ENCODE measurements at regions not wholly inside any gene's neighbourhood (a gene's known extent, or its start where the extent isn't known, plus 50 kb on each side); places are given as distances from the start of the nearest gene placed in this dataset.
A peak's percentile ranks its signal among the peaks of the same experiment; 100 is the strongest.
"Not testable (repeated sequence)": the region's sequence is repeated elsewhere in the genome, so short reads cannot be mapped to it uniquely, and the experiment has no call there.

GRCh38 chrX:39436538-39436937 is 635.3 kb downstream of the MID1IP1 start:
- H3K9me3 Mint-ChIP-seq; intact Hi-C loops (cut with micrococcal nuclease); POLR2A ChIA-PET (ENCODE audit: partially characterized antibody); H3K27me3 Mint-ChIP-seq; H3K9me3 ChIP-seq (ENCODE audit: control insufficient read depth in 1 of 2, low read length in 2 of 2); H3K36me3 ChIP-seq (ENCODE audit: insufficient read depth, low read length); H3K27me3 ChIP-seq (ENCODE audit: insufficient read depth, low read length); CTCF ChIA-PET (ENCODE audit: partially characterized antibody); H3K4me3 Mint-ChIP-seq; DNase-seq; H3K4me3 ChIP-seq (ENCODE audit: low read length in 2 of 2); H3K36me3 Mint-ChIP-seq; H3K27ac ChIP-seq (ENCODE audit: low read depth, low read length): not testable (repeated sequence)
- peaks cover 11% of the 10 kb centered on the region for H3K4me1 ChIP-seq (ENCODE audit: insufficient read depth, low read length)
- H3K27ac Mint-ChIP-seq = peak overlapping the region in 1 of 7 donors; percentile 78
- H3K4me1 Mint-ChIP-seq = peaks cover 0 to 15% (median 9%) of the 10 kb centered on the region in 4 donors

DNA sequence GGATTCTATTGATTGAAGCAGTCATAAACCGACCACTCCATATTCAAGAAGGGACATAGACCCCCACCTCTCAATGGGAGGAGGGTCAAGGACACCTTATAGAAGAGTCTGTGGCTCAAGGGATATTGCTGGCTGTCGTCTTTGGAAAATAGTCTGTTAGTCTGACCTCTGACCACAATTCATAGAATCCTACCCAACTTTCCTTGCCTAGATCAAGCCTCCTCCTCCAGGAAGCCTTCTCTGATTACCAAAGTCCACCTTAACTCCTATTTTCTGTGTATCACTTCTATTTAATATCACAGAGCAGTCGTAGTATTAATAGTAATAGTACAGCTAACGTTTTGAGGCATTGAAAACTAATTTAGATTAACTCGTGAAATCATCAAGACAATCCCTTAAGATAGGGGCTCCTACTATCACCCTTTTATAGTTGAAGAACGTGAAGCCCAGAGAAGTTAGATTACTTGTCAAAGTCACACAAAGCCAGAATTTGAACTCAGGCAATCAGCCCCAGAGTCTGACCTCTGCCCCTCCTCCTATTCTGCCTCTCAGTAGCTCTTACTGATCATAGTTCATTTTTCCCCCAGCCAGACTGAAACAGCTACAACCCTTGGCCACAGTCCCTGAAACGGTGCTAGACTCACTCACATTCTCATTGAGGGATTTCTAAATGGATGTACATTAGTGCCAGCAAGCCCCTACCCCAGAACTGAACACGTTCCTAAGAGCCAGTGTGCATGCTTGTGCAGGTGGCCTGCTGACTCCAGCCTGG is 636.6 kb downstream of the MID1IP1 start:
- Histone ChIP-seq H3K36me3 (ENCODE audit: insufficient read depth, low read length) (no peaks in the 10 kb centered on the region), H3K4me1 (ENCODE audit: insufficient read depth, low read length) (peaks cover 11% of the 10 kb centered on the region), H3K27ac (ENCODE audit: low read depth, low read length) (no peak overlapping the region), H3K9me3 (ENCODE audit: control insufficient read depth in 1 of 2, low read length in 2 of 2) (no peaks in the 10 kb centered on the region), H3K27me3 (ENCODE audit: insufficient read depth, low read length) (no peaks in the 10 kb centered on the region), H3K4me3 (ENCODE audit: low read length in 2 of 2) (no peak overlapping the region)
- intact Hi-C loops (cut with micrococcal nuclease) = no loop called here
- CTCF ChIA-PET (ENCODE audit: partially characterized antibody) = no interaction called here
- no peak overlapping the region for H3K27ac Mint-ChIP-seq
- peaks cover 0 to 9% (median 2%) of the 10 kb centered on the region in 8 donors for H3K9me3 Mint-ChIP-seq
- no peak for DNase-seq
- no peaks in the 10 kb centered on the region for H3K27me3 Mint-ChIP-seq
- H3K36me3 Mint-ChIP-seq = no peaks in the 10 kb centered on the region
- peaks cover 0 to 15% (median 7%) of the 10 kb centered on the region in 4 donors for H3K4me1 Mint-ChIP-seq
- no peak overlapping the region for H3K4me3 Mint-ChIP-seq
- POLR2A ChIA-PET (ENCODE audit: partially characterized antibody) = no interaction called here

GRCh38 chrX:39438603-39439602 is 637.6 kb downstream of the MID1IP1 start:
- peaks cover 11% of the 10 kb centered on the region for H3K4me1 ChIP-seq (ENCODE audit: insufficient read depth, low read length)
- ChIA-PET POLR2A (ENCODE audit: partially characterized antibody) (no interaction called here), CTCF (ENCODE audit: partially characterized antibody) (no interaction called here)
- no peaks in the 10 kb centered on the region for H3K27me3 ChIP-seq (ENCODE audit: insufficient read depth, low read length)
- no peaks in the 10 kb centered on the region for H3K36me3 ChIP-seq (ENCODE audit: insufficient read depth, low read length)
- no peak overlapping the region for H3K27ac ChIP-seq (ENCODE audit: low read depth, low read length)
- Mint-ChIP-seq H3K27me3 (no peaks in the 10 kb centered on the region), H3K9me3 (peaks cover 0 to 9% (median 2%) of the 10 kb centered on the region in 8 donors), H3K27ac (no peak overlapping the region), H3K4me3 (no peak overlapping the region), H3K36me3 (peaks cover 0 to 1% of the 10 kb centered on the region in 2 donors), H3K4me1 (peaks cover 0 to 15% (median 7%) of the 10 kb centered on the region in 4 donors)
- intact Hi-C loops (cut with micrococcal nuclease) = no loop called here
- DNase-seq = no peak
- H3K9me3 ChIP-seq (ENCODE audit: control insufficient read depth in 1 of 2, low read length in 2 of 2) = no peaks in the 10 kb centered on the region
- no peak overlapping the region for H3K4me3 ChIP-seq (ENCODE audit: low read length in 2 of 2)

- H3K4me1 ChIP-seq (ENCODE audit: insufficient read depth, low read length) = peaks cover 11% of the 10 kb centered on the region
- no peaks in the 10 kb centered on the region for H3K27me3 ChIP-seq (ENCODE audit: insufficient read depth, low read length)
- H3K27ac ChIP-seq (ENCODE audit: low read depth, low read length) = no peak overlapping the region
- H3K27ac Mint-ChIP-seq = peak overlapping the region in 6 of 7 donors; percentile 9 to 83 (median 73)
- H3K4me3 Mint-ChIP-seq = peak overlapping the region; percentile 19 to 73 (median 46)
- H3K27me3 Mint-ChIP-seq = no peaks in the 10 kb centered on the region
- no peaks in the 10 kb centered on the region for H3K36me3 ChIP-seq (ENCODE audit: insufficient read depth, low read length)
- DNase-seq = peak in 2 of 5 donors; percentile 3 to 4
- H3K4me3 ChIP-seq (ENCODE audit: low read length in 2 of 2) = no peak overlapping the region
- intact Hi-C loops (cut with micrococcal nuclease) = loop anchor here (10.0 kb wide), 1 partner anchor 105 kb away; no protein-coding TSS in a partner anchor
- ChIA-PET POLR2A (ENCODE audit: partially characterized antibody) (no interaction called here), CTCF (ENCODE audit: partially characterized antibody) (interaction anchor here (0.9 kb wide), 2 partner anchors 178 to 179 kb away, joined by 3 to 5 read pairs; no protein-coding TSS in a partner anchor)
- no peaks in the 10 kb centered on the region for H3K9me3 ChIP-seq (ENCODE audit: control insufficient read depth in 1 of 2, low read length in 2 of 2)
- H3K9me3 Mint-ChIP-seq = peaks cover 0 to 9% (median 2%) of the 10 kb centered on the region in 8 donors
- H3K36me3 Mint-ChIP-seq = peaks cover 0 to 3% of the 10 kb centered on the region in 2 donors
- H3K4me1 Mint-ChIP-seq = peaks cover 0 to 15% (median 7%) of the 10 kb centered on the region in 4 donors
These were observed 638.9 kb downstream of the MID1IP1 start for GRCh38 chrX:39439906-39440798.

- peaks cover 0 to 3% of the 10 kb centered on the region in 2 donors for H3K36me3 Mint-ChIP-seq
- no peaks in the 10 kb centered on the region for H3K27me3 Mint-ChIP-seq
- H3K4me3 Mint-ChIP-seq = peak overlapping the region in 3 of 8 donors; percentile 35 to 73 (median 52)
- no peak for DNase-seq
- Histone ChIP-seq H3K27me3 (ENCODE audit: insufficient read depth, low read length) (no peaks in the 10 kb centered on the region), H3K4me1 (ENCODE audit: insufficient read depth, low read length) (peaks cover 11% of the 10 kb centered on the region), H3K36me3 (ENCODE audit: insufficient read depth, low read length) (no peaks in the 10 kb centered on the region), H3K4me3 (ENCODE audit: low read length in 2 of 2) (no peak overlapping the region), H3K27ac (ENCODE audit: low read depth, low read length) (no peak overlapping the region), H3K9me3 (ENCODE audit: control insufficient read depth in 1 of 2, low read length in 2 of 2) (no peaks in the 10 kb centered on the region)
- ChIA-PET CTCF (ENCODE audit: partially characterized antibody) (no interaction called here), POLR2A (ENCODE audit: partially characterized antibody) (no interaction called here)
- peaks cover 0 to 9% (median 2%) of the 10 kb centered on the region in 8 donors for H3K9me3 Mint-ChIP-seq
- intact Hi-C loops (cut with micrococcal nuclease) = loop anchor here (10.0 kb wide), 1 partner anchor 106 kb away; no protein-coding TSS in a partner anchor
- peak overlapping the region in 4 of 7 donors; percentile 5 to 83 (median 16) for H3K27ac Mint-ChIP-seq
- H3K4me1 Mint-ChIP-seq = peaks cover 0 to 15% (median 11%) of the 10 kb centered on the region in 4 donors
These were observed 639.6 kb downstream of the MID1IP1 start for GRCh38 chrX:39440799-39441284.

GRCh38 chrX:39442332-39442731 is 641.1 kb downstream of the MID1IP1 start:
- CTCF ChIA-PET (ENCODE audit: partially characterized antibody) = no interaction called here
- intact Hi-C loops (cut with micrococcal nuclease) = loop anchor here (10.0 kb wide), 1 partner anchor 108 kb away; no protein-coding TSS in a partner anchor
- no peaks in the 10 kb centered on the region for H3K27me3 Mint-ChIP-seq
- POLR2A ChIA-PET (ENCODE audit: partially characterized antibody) = no interaction called here
- H3K9me3 Mint-ChIP-seq = peaks cover 0 to 7% (median under 1%) of the 10 kb centered on the region in 8 donors
- H3K4me3 ChIP-seq (ENCODE audit: low read length in 2 of 2) = no peak overlapping the region
- H3K36me3 ChIP-seq (ENCODE audit: insufficient read depth, low read length) = no peaks in the 10 kb centered on the region
- H3K9me3 ChIP-seq (ENCODE audit: control insufficient read depth in 1 of 2, low read length in 2 of 2) = no peaks in the 10 kb centered on the region
- no peak overlapping the region for H3K4me3 Mint-ChIP-seq
- peaks cover 0 to 15% (median 11%) of the 10 kb centered on the region in 4 donors for H3K4me1 Mint-ChIP-seq
- H3K4me1 ChIP-seq (ENCODE audit: insufficient read depth, low read length) = peaks cover 11% of the 10 kb centered on the region
- H3K36me3 Mint-ChIP-seq = peaks cover 0 to 3% of the 10 kb centered on the region in 2 donors
- no peaks in the 10 kb centered on the region for H3K27me3 ChIP-seq (ENCODE audit: insufficient read depth, low read length)
- H3K27ac ChIP-seq (ENCODE audit: low read depth, low read length) = no peak overlapping the region
- no peak overlapping the region for H3K27ac Mint-ChIP-seq
- no peak for DNase-seq

All from CD4-positive, alpha-beta memory T cell (primary cell).